ENCODE measurements at regions not wholly inside any gene's neighbourhood (a gene's known extent, or its start where the extent isn't known, plus 50 kb on each side); places are given as distances from the start of the nearest gene placed in this dataset.
A peak's percentile ranks its signal among the peaks of the same experiment; 100 is the strongest.

DNA sequence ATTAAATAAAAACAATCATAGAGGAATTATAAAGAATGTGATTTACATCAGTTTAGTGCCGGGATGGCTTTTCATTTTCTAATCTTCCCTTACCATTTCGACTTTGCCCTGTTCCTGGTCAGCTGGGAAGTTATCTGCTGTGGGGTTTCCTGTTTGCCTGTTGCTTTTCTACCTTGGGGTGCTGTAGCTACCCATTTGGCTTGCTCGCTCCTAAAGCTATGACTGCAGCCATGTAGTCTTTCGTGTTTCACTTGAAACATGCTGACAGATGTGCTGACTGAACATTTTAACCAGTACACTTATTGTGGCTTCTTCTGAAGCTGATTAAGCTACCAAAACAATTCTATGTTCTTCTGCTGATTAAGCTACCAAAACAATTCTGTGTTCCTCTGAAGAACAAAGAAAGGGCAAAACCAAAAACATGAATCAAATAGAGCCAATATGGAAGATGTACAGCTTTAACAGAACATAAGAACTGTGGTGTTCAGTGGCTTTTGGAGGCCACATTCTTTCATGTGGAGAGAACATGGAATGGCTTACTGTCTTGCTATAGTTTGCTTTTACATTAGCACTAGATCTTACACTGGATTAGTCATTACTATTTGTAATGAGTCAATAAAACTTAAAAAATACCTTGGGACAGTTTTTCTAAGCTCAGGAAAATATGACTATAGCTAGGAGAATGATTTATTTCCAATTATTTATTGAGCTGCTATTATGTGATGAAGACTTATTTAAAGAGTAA, 440.4 kb downstream of the SPRY1 start:
- WGBS, 3 donors: 29 to 45% (median 43%) methylated on average over 4 of the region's 4 CpGs
- no peak for FAIRE-seq
- Histone ChIP-seq H3K9me3 (ENCODE audit: control insufficient read depth in 2 of 2, insufficient read depth in 1 of 2, low read depth in 1 of 2, low read length in 1 of 2) (no peaks in the 10 kb centered on the region), H3K4me1 (ENCODE audit: control insufficient read depth in 3 of 3, insufficient read depth in 2 of 3, low read depth in 1 of 3, low read length in 2 of 3) (peaks cover 0 to 6% (median 0%) of the 10 kb centered on the region in 3 donors), H3K4me3 (ENCODE audit: low read depth in 1 of 3, low read length in 3 of 3) (no peak overlapping the region), H3K27me3 (ENCODE audit: control insufficient read depth in 3 of 3, insufficient read depth in 3 of 3, low read length in 3 of 3) (no peaks in the 10 kb centered on the region), H3K27ac (ENCODE audit: low read depth in 1 of 3, low read length in 2 of 3) (peak overlapping the region in 2 of 3 donors; percentile 40 to 64), H3K36me3 (ENCODE audit: control insufficient read depth in 3 of 3, insufficient read depth in 2 of 3, low read depth in 1 of 3, low read length in 3 of 3) (no peaks in the 10 kb centered on the region)
- peak; percentile 17 to 40 for DNase-seq

DNA sequence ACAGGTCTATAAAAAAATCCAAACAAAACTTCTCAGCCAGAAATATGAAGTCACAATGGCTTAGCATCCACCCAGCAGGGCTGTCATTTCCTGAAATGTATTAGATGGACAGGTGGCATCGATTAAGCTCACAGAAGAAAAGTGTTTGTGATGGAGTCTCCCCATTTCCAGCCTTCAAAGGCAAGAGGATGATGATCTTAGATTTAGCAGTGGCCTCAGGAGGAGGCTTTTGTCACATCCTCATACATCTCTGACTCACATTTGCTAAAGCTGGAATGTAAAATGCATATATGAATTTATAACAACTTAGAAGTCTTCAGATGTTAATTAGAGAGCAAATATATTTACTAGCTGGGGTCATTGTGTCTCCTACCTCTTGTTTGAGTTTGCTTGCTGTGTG, 441.9 kb downstream of the SPRY1 start:
- Histone ChIP-seq H3K36me3 (ENCODE audit: control insufficient read depth in 3 of 3, insufficient read depth in 2 of 3, low read depth in 1 of 3, low read length in 3 of 3) (no peaks in the 10 kb centered on the region), H3K27me3 (ENCODE audit: control insufficient read depth in 3 of 3, insufficient read depth in 3 of 3, low read length in 3 of 3) (no peaks in the 10 kb centered on the region), H3K27ac (ENCODE audit: low read depth in 1 of 3, low read length in 2 of 3) (no peak overlapping the region), H3K4me3 (ENCODE audit: low read depth in 1 of 3, low read length in 3 of 3) (no peak overlapping the region), H3K9me3 (ENCODE audit: control insufficient read depth in 2 of 2, insufficient read depth in 1 of 2, low read depth in 1 of 2, low read length in 1 of 2) (no peaks in the 10 kb centered on the region), H3K4me1 (ENCODE audit: control insufficient read depth in 3 of 3, insufficient read depth in 2 of 3, low read depth in 1 of 3, low read length in 2 of 3) (peaks cover 0 to 6% (median 0%) of the 10 kb centered on the region in 3 donors)
- DNase-seq: no peak
- no peak for FAIRE-seq
- 32 to 43% (median 36%) methylated on average over 1 of the region's 1 CpG for WGBS, 3 donors

DNA sequence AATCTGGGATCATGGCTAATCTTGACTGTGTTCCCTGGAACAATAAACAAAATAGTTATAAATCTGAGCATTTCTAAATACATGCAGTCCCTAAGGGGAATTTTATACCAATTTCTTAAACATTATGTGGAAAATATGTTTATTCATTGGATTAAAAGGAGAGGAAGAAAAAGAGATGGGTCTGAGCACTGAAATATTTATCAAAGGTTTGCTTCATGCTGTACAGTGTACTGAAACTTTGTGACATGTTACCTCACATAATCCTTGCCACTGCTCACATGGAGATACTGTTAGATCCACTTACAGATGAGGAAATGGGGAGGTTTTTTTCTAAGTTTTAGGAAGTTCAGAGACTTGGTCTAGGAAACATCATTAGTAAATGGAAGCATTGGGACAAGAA, 443.6 kb downstream of the SPRY1 start:
- DNase-seq: no peak
- H3K36me3 ChIP-seq (ENCODE audit: control insufficient read depth in 3 of 3, insufficient read depth in 2 of 3, low read depth in 1 of 3, low read length in 3 of 3): no peaks in the 10 kb centered on the region
- peaks cover 0 to 6% (median 0%) of the 10 kb centered on the region in 3 donors for H3K4me1 ChIP-seq (ENCODE audit: control insufficient read depth in 3 of 3, insufficient read depth in 2 of 3, low read depth in 1 of 3, low read length in 2 of 3)
- H3K9me3 ChIP-seq (ENCODE audit: control insufficient read depth in 2 of 2, insufficient read depth in 1 of 2, low read depth in 1 of 2, low read length in 1 of 2): peaks cover 0 to 8% of the 10 kb centered on the region in 2 donors
- H3K4me3 ChIP-seq (ENCODE audit: low read depth in 1 of 3, low read length in 3 of 3): no peak overlapping the region
- no peak for FAIRE-seq
- no peaks in the 10 kb centered on the region for H3K27me3 ChIP-seq (ENCODE audit: control insufficient read depth in 3 of 3, insufficient read depth in 3 of 3, low read length in 3 of 3)
- H3K27ac ChIP-seq (ENCODE audit: low read depth in 1 of 3, low read length in 2 of 3): no peak overlapping the region

DNA sequence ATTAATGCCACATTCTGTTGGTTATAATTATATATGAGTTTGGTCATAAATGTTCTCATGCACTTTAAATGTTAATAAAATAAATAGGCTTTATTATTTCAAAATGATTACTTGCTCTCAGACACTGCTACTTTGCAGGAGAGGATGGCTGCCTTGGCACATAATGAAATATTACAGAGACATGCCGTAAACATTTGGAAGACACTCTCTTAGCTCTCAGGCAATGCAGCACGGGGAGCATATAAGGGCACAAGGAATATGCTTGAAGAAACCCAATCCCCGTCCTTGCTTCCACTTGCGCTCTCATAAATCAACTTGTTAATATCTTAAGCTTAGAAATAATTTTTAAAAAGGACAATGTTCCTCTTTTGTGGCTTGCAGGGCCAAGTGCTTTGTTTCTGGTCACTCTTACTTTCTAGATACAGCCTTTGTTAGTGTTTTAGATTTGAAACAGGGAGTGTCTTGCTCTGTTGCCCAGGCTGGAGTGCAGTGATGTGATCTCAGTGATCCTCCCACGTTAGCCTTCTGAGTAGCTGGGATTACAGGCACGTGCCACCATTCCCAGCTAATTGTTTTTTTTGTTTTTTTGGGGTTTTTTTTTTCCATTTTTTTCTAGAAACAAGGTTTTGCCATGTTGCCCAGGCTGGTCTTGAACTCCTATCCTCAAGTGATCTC, 445.0 kb downstream of the SPRY1 start:
- H3K4me1 ChIP-seq (ENCODE audit: control insufficient read depth in 3 of 3, insufficient read depth in 2 of 3, low read depth in 1 of 3, low read length in 2 of 3): peaks cover 0 to 6% (median 0%) of the 10 kb centered on the region in 3 donors
- no peaks in the 10 kb centered on the region for H3K27me3 ChIP-seq (ENCODE audit: control insufficient read depth in 3 of 3, insufficient read depth in 3 of 3, low read length in 3 of 3)
- 65 to 79% (median 70%) methylated on average over 6 of the region's 6 CpGs for WGBS, 3 donors
- H3K27ac ChIP-seq (ENCODE audit: low read depth in 1 of 3, low read length in 2 of 3): no peak overlapping the region
- FAIRE-seq: no peak
- H3K4me3 ChIP-seq (ENCODE audit: low read depth in 1 of 3, low read length in 3 of 3): no peak overlapping the region
- H3K36me3 ChIP-seq (ENCODE audit: control insufficient read depth in 3 of 3, insufficient read depth in 2 of 3, low read depth in 1 of 3, low read length in 3 of 3): no peaks in the 10 kb centered on the region
- no peak for DNase-seq
- peaks cover 0 to 8% of the 10 kb centered on the region in 2 donors for H3K9me3 ChIP-seq (ENCODE audit: control insufficient read depth in 2 of 2, insufficient read depth in 1 of 2, low read depth in 1 of 2, low read length in 1 of 2)

DNA sequence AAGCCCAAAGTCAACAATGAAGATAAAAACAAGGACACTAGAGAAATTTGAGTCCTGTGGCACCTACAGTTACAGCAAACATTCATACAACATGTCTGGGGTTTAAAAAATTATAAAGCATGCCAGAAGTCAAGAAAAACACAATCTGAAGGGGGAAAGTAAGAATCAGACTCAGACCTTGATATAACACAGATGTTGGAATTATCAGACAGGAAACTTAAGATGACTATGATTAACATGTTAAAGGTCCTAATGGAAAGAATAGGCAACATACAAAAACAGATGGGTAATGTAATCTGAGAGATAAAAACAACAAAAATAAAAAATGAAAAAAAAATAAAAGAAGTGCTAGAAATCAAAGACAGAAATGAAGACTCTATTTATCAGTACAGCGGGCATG, 446.5 kb downstream of the SPRY1 start:
- WGBS, 3 donors: 91 to 100% (median 95%) methylated on average over 1 of the region's 1 CpG
- Histone ChIP-seq H3K36me3 (ENCODE audit: control insufficient read depth in 3 of 3, insufficient read depth in 2 of 3, low read depth in 1 of 3, low read length in 3 of 3) (no peaks in the 10 kb centered on the region), H3K4me3 (ENCODE audit: low read depth in 1 of 3, low read length in 3 of 3) (no peak overlapping the region), H3K4me1 (ENCODE audit: control insufficient read depth in 3 of 3, insufficient read depth in 2 of 3, low read depth in 1 of 3, low read length in 2 of 3) (no peaks in the 10 kb centered on the region), H3K27ac (ENCODE audit: low read depth in 1 of 3, low read length in 2 of 3) (no peak overlapping the region), H3K9me3 (ENCODE audit: control insufficient read depth in 2 of 2, insufficient read depth in 1 of 2, low read depth in 1 of 2, low read length in 1 of 2) (peaks cover 0 to 8% of the 10 kb centered on the region in 2 donors), H3K27me3 (ENCODE audit: control insufficient read depth in 3 of 3, insufficient read depth in 3 of 3, low read length in 3 of 3) (no peaks in the 10 kb centered on the region)
- no peak for FAIRE-seq
- DNase-seq: no peak

DNA sequence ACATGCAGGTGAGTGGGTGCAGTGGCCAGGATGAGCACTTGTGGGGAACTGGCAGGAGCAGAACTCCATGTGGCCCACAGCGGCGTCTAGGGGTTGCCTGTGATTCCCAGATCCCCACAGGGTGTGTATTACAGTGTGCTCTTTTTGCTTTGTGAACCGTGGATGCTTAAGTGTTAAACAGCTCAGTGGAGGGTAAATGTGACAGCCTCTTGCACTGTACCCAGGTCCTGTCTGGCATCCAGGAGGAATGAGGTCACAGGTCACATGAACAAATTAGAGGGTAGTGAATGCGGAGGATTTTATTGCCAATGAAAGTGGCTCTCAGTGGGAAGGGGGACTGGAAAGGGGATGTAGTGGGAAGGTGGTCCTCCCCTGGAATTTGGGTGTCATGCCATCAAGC, 447.8 kb downstream of the SPRY1 start:
- Histone ChIP-seq H3K36me3 (ENCODE audit: control insufficient read depth in 3 of 3, insufficient read depth in 2 of 3, low read depth in 1 of 3, low read length in 3 of 3) (no peaks in the 10 kb centered on the region), H3K9me3 (ENCODE audit: control insufficient read depth in 2 of 2, insufficient read depth in 1 of 2, low read depth in 1 of 2, low read length in 1 of 2) (peaks cover 0 to 8% of the 10 kb centered on the region in 2 donors), H3K27me3 (ENCODE audit: control insufficient read depth in 3 of 3, insufficient read depth in 3 of 3, low read length in 3 of 3) (no peaks in the 10 kb centered on the region), H3K27ac (ENCODE audit: low read depth in 1 of 3, low read length in 2 of 3) (no peak overlapping the region), H3K4me1 (ENCODE audit: control insufficient read depth in 3 of 3, insufficient read depth in 2 of 3, low read depth in 1 of 3, low read length in 2 of 3) (no peaks in the 10 kb centered on the region), H3K4me3 (ENCODE audit: low read depth in 1 of 3, low read length in 3 of 3) (no peak overlapping the region)
- DNase-seq (no peak), FAIRE-seq (no peak)
- WGBS, 3 donors: 80 to 91% (median 88%) methylated on average over 4 of the region's 4 CpGs

DNA sequence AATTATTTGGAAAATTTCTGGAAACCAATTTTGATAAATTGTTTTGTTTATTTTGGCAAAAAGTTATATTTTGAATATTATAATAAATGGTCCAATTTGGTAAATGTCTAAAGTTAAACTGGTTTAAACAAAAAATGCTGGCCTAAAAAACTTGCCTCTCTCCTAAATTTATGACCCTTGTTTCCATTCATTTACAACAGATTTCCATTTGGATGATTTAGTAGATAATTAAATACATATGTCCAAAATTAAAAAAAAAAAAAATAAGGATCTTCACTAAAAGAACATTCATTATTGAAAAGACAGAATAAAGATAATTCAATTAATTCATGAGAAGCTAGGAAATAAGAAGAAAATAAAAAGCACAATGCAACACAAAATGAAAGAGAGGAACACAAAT, 449.5 kb downstream of the SPRY1 start:
- DNase-seq: no peak
- peak; percentile 30 for FAIRE-seq
- Histone ChIP-seq H3K27me3 (ENCODE audit: control insufficient read depth in 3 of 3, insufficient read depth in 3 of 3, low read length in 3 of 3) (no peaks in the 10 kb centered on the region), H3K4me3 (ENCODE audit: low read depth in 1 of 3, low read length in 3 of 3) (no peak overlapping the region), H3K4me1 (ENCODE audit: control insufficient read depth in 3 of 3, insufficient read depth in 2 of 3, low read depth in 1 of 3, low read length in 2 of 3) (no peaks in the 10 kb centered on the region), H3K27ac (ENCODE audit: low read depth in 1 of 3, low read length in 2 of 3) (no peak overlapping the region), H3K9me3 (ENCODE audit: control insufficient read depth in 2 of 2, insufficient read depth in 1 of 2, low read depth in 1 of 2, low read length in 1 of 2) (peaks cover 0 to 8% of the 10 kb centered on the region in 2 donors), H3K36me3 (ENCODE audit: control insufficient read depth in 3 of 3, insufficient read depth in 2 of 3, low read depth in 1 of 3, low read length in 3 of 3) (no peaks in the 10 kb centered on the region)

DNA sequence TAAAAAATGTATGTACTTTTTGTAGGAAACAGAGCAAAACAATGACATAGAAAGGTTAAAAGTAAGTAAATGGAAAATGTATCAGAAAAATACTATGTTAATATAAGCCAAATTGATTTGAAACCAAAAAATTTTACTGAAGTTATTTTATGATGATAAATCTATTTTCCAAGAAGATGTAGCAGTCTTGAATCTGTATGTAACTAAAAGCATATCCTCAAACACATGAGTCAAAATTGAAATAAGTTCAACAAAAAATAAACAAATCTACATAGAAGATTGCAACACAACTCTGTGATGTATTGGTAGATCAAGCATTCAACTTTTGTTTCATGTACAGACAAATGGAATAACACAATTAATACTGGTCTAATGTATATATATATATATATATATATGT, 450.0 kb downstream of the SPRY1 start:
- no peak overlapping the region for H3K27ac ChIP-seq (ENCODE audit: low read depth in 1 of 3, low read length in 2 of 3)
- H3K9me3 ChIP-seq (ENCODE audit: control insufficient read depth in 2 of 2, insufficient read depth in 1 of 2, low read depth in 1 of 2, low read length in 1 of 2): peaks cover 0 to 10% of the 10 kb centered on the region in 2 donors
- FAIRE-seq: no peak
- no peaks in the 10 kb centered on the region for H3K4me1 ChIP-seq (ENCODE audit: control insufficient read depth in 3 of 3, insufficient read depth in 2 of 3, low read depth in 1 of 3, low read length in 2 of 3)
- no peak overlapping the region for H3K4me3 ChIP-seq (ENCODE audit: low read depth in 1 of 3, low read length in 3 of 3)
- H3K36me3 ChIP-seq (ENCODE audit: control insufficient read depth in 3 of 3, insufficient read depth in 2 of 3, low read depth in 1 of 3, low read length in 3 of 3): no peaks in the 10 kb centered on the region
- DNase-seq: no peak
- H3K27me3 ChIP-seq (ENCODE audit: control insufficient read depth in 3 of 3, insufficient read depth in 3 of 3, low read length in 3 of 3): no peaks in the 10 kb centered on the region

DNA sequence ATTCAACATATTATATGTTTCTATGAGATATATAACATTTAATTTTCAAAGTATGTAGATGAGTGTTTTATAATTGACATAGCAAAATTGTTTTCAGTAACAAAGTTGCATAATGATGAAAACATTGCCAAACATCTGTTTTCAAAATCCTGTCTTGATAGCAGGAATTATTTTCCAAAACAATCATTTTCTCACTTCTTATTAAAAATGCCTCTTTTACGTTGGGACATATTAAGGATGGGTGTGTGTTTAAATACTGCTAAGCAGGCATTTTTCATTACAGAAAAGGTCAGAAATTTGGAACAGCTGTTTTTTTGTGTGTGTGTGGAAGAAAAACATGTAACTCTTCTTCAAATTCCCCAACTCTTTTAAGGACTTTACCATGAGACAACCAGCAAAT, 452.0 kb downstream of the SPRY1 start:
- H3K36me3 ChIP-seq (ENCODE audit: control insufficient read depth in 3 of 3, insufficient read depth in 2 of 3, low read depth in 1 of 3, low read length in 3 of 3): no peaks in the 10 kb centered on the region

More for the DNA sequence above, 452.0 kb downstream of the SPRY1 start:
- WGBS, 3 donors: 53 to 88% (median 68%) methylated on average over 1 of the region's 1 CpG
- Histone ChIP-seq H3K4me1 (ENCODE audit: control insufficient read depth in 3 of 3, insufficient read depth in 2 of 3, low read depth in 1 of 3, low read length in 2 of 3) (no peaks in the 10 kb centered on the region), H3K9me3 (ENCODE audit: control insufficient read depth in 2 of 2, insufficient read depth in 1 of 2, low read depth in 1 of 2, low read length in 1 of 2) (peaks cover 0 to 12% of the 10 kb centered on the region in 2 donors), H3K27ac (ENCODE audit: low read depth in 1 of 3, low read length in 2 of 3) (no peak overlapping the region), H3K4me3 (ENCODE audit: low read depth in 1 of 3, low read length in 3 of 3) (no peak overlapping the region), H3K27me3 (ENCODE audit: control insufficient read depth in 3 of 3, insufficient read depth in 3 of 3, low read length in 3 of 3) (no peaks in the 10 kb centered on the region)
- DNase-seq (no peak), FAIRE-seq (no peak)

Data from small intestine (tissue), 7 donors.